ENCODE measurements at regions not wholly inside any gene's neighbourhood (a gene's known extent, or its start where the extent isn't known, plus 50 kb on each side); places are given as distances from the start of the nearest gene placed in this dataset.

DNA sequence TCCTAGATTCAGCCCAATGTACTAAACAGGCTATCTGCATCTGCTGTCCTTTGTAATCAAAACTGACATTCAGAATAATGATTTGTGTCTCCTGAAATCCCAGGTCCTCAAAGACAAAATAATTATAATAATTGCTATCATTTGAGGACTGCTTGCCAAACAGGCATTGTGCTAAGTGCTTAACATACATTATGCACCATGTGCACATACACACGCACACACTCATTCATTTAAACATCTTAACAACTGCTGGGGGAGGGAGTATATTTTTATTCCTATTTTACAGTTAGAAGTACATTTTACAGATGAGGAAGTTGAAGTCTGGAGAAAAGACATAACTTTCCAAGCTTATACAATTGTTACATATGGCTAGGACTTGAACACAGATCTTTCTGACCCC lies 308.0 kb upstream of the ZC3H12C start:
- no peaks in the 10 kb centered on the region for H3K36me3 Mint-ChIP-seq

GRCh38 chr11:109785714-109786113 lies 307.5 kb upstream of the ZC3H12C start:
- no peaks in the 10 kb centered on the region for H3K4me1 Mint-ChIP-seq
- no peaks in the 10 kb centered on the region for H3K4me1 ChIP-seq (ENCODE audit: insufficient read depth, low read length)
- peaks cover 0 to 2% of the 10 kb centered on the region in 2 donors for H3K27me3 Mint-ChIP-seq
- H3K36me3 Mint-ChIP-seq = no peaks in the 10 kb centered on the region
- no peak overlapping the region for H3K27ac ChIP-seq (ENCODE audit: low read depth, low read length)
- no peaks in the 10 kb centered on the region for H3K36me3 ChIP-seq (ENCODE audit: insufficient read depth, low read length)
- no peak overlapping the region for H3K4me3 ChIP-seq (ENCODE audit: low read length in 2 of 2)
- CTCF ChIA-PET (ENCODE audit: partially characterized antibody) = no interaction called here
- POLR2A ChIA-PET (ENCODE audit: partially characterized antibody) = no interaction called here
- no peaks in the 10 kb centered on the region for H3K27me3 ChIP-seq (ENCODE audit: insufficient read depth, low read length)
- no peak overlapping the region for H3K4me3 Mint-ChIP-seq
- H3K27ac Mint-ChIP-seq = no peak overlapping the region
- H3K9me3 ChIP-seq (ENCODE audit: control insufficient read depth in 1 of 2, low read length in 2 of 2) = no peaks in the 10 kb centered on the region
- no peak for DNase-seq
- peaks cover 0 to 10% (median 0%) of the 10 kb centered on the region in 8 donors for H3K9me3 Mint-ChIP-seq
- intact Hi-C loops (cut with micrococcal nuclease) = no loop called here

More for the DNA sequence above, 308.0 kb upstream of the ZC3H12C start:
- H3K27me3 ChIP-seq (ENCODE audit: insufficient read depth, low read length) = no peaks in the 10 kb centered on the region
- DNase-seq = no peak
- H3K4me1 Mint-ChIP-seq = no peaks in the 10 kb centered on the region
- H3K9me3 ChIP-seq (ENCODE audit: control insufficient read depth in 1 of 2, low read length in 2 of 2) = no peaks in the 10 kb centered on the region
- intact Hi-C loops (cut with micrococcal nuclease) = no loop called here
- no peak overlapping the region for H3K4me3 ChIP-seq (ENCODE audit: low read length in 2 of 2)
- H3K4me1 ChIP-seq (ENCODE audit: insufficient read depth, low read length) = no peaks in the 10 kb centered on the region
- peaks cover 0 to 10% (median 0%) of the 10 kb centered on the region in 8 donors for H3K9me3 Mint-ChIP-seq
- CTCF ChIA-PET (ENCODE audit: partially characterized antibody) = no interaction called here
- no peak overlapping the region for H3K27ac ChIP-seq (ENCODE audit: low read depth, low read length)
- peaks cover 0 to 2% of the 10 kb centered on the region in 2 donors for H3K27me3 Mint-ChIP-seq
- POLR2A ChIA-PET (ENCODE audit: partially characterized antibody) = no interaction called here
- no peak overlapping the region for H3K27ac Mint-ChIP-seq
- no peaks in the 10 kb centered on the region for H3K36me3 ChIP-seq (ENCODE audit: insufficient read depth, low read length)
- H3K4me3 Mint-ChIP-seq = no peak overlapping the region

- H3K4me1 ChIP-seq (ENCODE audit: insufficient read depth, low read length) = no peaks in the 10 kb centered on the region
- Mint-ChIP-seq H3K4me3 (no peak overlapping the region), H3K27ac (no peak overlapping the region), H3K4me1 (no peaks in the 10 kb centered on the region), H3K27me3 (no peaks in the 10 kb centered on the region), H3K9me3 (peaks cover 0 to 6% (median 0%) of the 10 kb centered on the region in 8 donors), H3K36me3 (no peaks in the 10 kb centered on the region)
- no peak for DNase-seq
- H3K27me3 ChIP-seq (ENCODE audit: insufficient read depth, low read length) = no peaks in the 10 kb centered on the region
- intact Hi-C loops (cut with micrococcal nuclease) = no loop called here
- ChIA-PET CTCF (ENCODE audit: partially characterized antibody) (no interaction called here), POLR2A (ENCODE audit: partially characterized antibody) (no interaction called here)
- H3K27ac ChIP-seq (ENCODE audit: low read depth, low read length) = no peak overlapping the region
- H3K36me3 ChIP-seq (ENCODE audit: insufficient read depth, low read length) = no peaks in the 10 kb centered on the region
- H3K4me3 ChIP-seq (ENCODE audit: low read length in 2 of 2) = no peak overlapping the region
- no peaks in the 10 kb centered on the region for H3K9me3 ChIP-seq (ENCODE audit: control insufficient read depth in 1 of 2, low read length in 2 of 2)
Measured at GRCh38 chr11:109788948-109789490, 304.2 kb upstream of the ZC3H12C start.

- Histone ChIP-seq H3K27me3 (ENCODE audit: insufficient read depth, low read length) (no peaks in the 10 kb centered on the region), H3K4me1 (ENCODE audit: insufficient read depth, low read length) (no peaks in the 10 kb centered on the region), H3K9me3 (ENCODE audit: control insufficient read depth in 1 of 2, low read length in 2 of 2) (no peaks in the 10 kb centered on the region), H3K4me3 (ENCODE audit: low read length in 2 of 2) (no peak overlapping the region), H3K36me3 (ENCODE audit: insufficient read depth, low read length) (no peaks in the 10 kb centered on the region), H3K27ac (ENCODE audit: low read depth, low read length) (no peak overlapping the region)
- Mint-ChIP-seq H3K4me1 (no peaks in the 10 kb centered on the region), H3K4me3 (no peak overlapping the region), H3K27me3 (no peaks in the 10 kb centered on the region), H3K36me3 (no peaks in the 10 kb centered on the region), H3K9me3 (peaks cover 0 to 6% (median 0%) of the 10 kb centered on the region in 8 donors), H3K27ac (no peak overlapping the region)
- DNase-seq = no peak
- CTCF ChIA-PET (ENCODE audit: partially characterized antibody) = no interaction called here
- POLR2A ChIA-PET (ENCODE audit: partially characterized antibody) = no interaction called here
- intact Hi-C loops (cut with micrococcal nuclease) = no loop called here
Measured at GRCh38 chr11:109789901-109790300, 303.3 kb upstream of the ZC3H12C start.

DNA sequence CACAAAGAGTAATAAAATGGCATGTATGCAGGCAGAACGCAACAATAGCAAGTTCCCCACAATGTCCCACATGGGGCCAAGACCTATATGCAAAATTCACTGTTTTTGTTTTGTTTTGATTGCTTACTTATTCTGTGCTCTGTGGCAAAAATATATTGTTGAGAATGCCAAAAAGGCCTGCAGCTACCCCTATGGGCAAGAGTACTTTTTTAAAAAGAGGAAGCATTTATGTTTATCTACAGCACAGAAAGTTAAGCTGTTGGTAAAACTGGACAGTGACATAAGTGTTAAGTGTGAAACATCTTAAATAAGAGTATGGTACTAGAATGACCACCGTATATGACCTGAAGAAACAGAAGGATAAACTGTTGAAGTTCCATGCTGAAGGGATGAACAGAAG lies 301.9 kb upstream of the ZC3H12C start:
- Histone ChIP-seq H3K27ac (ENCODE audit: low read depth, low read length) (no peak overlapping the region), H3K27me3 (ENCODE audit: insufficient read depth, low read length) (no peaks in the 10 kb centered on the region), H3K36me3 (ENCODE audit: insufficient read depth, low read length) (no peaks in the 10 kb centered on the region), H3K9me3 (ENCODE audit: control insufficient read depth in 1 of 2, low read length in 2 of 2) (no peaks in the 10 kb centered on the region), H3K4me3 (ENCODE audit: low read length in 2 of 2) (no peak overlapping the region), H3K4me1 (ENCODE audit: insufficient read depth, low read length) (no peaks in the 10 kb centered on the region)
- DNase-seq = no peak
- no peaks in the 10 kb centered on the region for H3K27me3 Mint-ChIP-seq
- H3K36me3 Mint-ChIP-seq = no peaks in the 10 kb centered on the region
- H3K27ac Mint-ChIP-seq = no peak overlapping the region
- POLR2A ChIA-PET (ENCODE audit: partially characterized antibody) = no interaction called here
- intact Hi-C loops (cut with micrococcal nuclease) = no loop called here
- H3K4me3 Mint-ChIP-seq = no peak overlapping the region
- H3K9me3 Mint-ChIP-seq = peaks cover 0 to 6% (median 0%) of the 10 kb centered on the region in 8 donors
- no peaks in the 10 kb centered on the region for H3K4me1 Mint-ChIP-seq
- CTCF ChIA-PET (ENCODE audit: partially characterized antibody) = no interaction called here

DNA sequence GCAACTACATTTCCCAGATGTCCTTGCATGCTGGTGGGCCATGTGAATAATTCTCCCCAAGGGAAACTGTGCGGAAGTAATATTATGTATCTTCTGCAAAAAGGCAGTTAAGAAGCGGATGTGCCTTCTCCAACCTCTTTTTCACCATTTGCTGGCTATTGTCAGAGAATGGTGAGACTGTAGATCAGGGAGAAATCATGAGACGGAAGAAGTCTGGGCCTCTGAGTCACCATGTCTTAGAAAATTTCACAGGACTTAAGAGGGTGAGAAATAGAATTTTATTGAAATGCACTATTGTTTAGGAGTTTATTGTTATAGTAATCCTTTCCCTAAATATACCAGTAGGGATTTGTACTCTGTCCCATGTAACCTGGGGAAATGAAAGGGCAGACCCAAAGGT lies 298.7 kb upstream of the ZC3H12C start:
- intact Hi-C loops (cut with micrococcal nuclease) = no loop called here
- no peaks in the 10 kb centered on the region for H3K4me1 ChIP-seq (ENCODE audit: insufficient read depth, low read length)
- DNase-seq = no peak
- no peak overlapping the region for H3K4me3 ChIP-seq (ENCODE audit: low read length in 2 of 2)
- H3K9me3 Mint-ChIP-seq = peaks cover 0 to 3% (median 0%) of the 10 kb centered on the region in 8 donors
- H3K27me3 Mint-ChIP-seq = no peaks in the 10 kb centered on the region
- POLR2A ChIA-PET (ENCODE audit: partially characterized antibody) = no interaction called here
- H3K27me3 ChIP-seq (ENCODE audit: insufficient read depth, low read length) = no peaks in the 10 kb centered on the region
- no peaks in the 10 kb centered on the region for H3K9me3 ChIP-seq (ENCODE audit: control insufficient read depth in 1 of 2, low read length in 2 of 2)
- no peaks in the 10 kb centered on the region for H3K36me3 Mint-ChIP-seq
- CTCF ChIA-PET (ENCODE audit: partially characterized antibody) = no interaction called here
- H3K4me3 Mint-ChIP-seq = no peak overlapping the region
- no peak overlapping the region for H3K27ac Mint-ChIP-seq
- no peaks in the 10 kb centered on the region for H3K4me1 Mint-ChIP-seq
- H3K36me3 ChIP-seq (ENCODE audit: insufficient read depth, low read length) = no peaks in the 10 kb centered on the region
- H3K27ac ChIP-seq (ENCODE audit: low read depth, low read length) = no peak overlapping the region

GRCh38 chr11:109795234-109795633 lies 298.0 kb upstream of the ZC3H12C start:
- H3K4me3 ChIP-seq (ENCODE audit: low read length in 2 of 2) = no peak overlapping the region
- H3K27me3 Mint-ChIP-seq = no peaks in the 10 kb centered on the region
- no peaks in the 10 kb centered on the region for H3K9me3 ChIP-seq (ENCODE audit: control insufficient read depth in 1 of 2, low read length in 2 of 2)
- POLR2A ChIA-PET (ENCODE audit: partially characterized antibody) = no interaction called here
- H3K27ac ChIP-seq (ENCODE audit: low read depth, low read length) = no peak overlapping the region
- H3K36me3 Mint-ChIP-seq = no peaks in the 10 kb centered on the region
- intact Hi-C loops (cut with micrococcal nuclease) = no loop called here
- no peak for DNase-seq
- H3K4me3 Mint-ChIP-seq = no peak overlapping the region
- H3K4me1 Mint-ChIP-seq = no peaks in the 10 kb centered on the region
- CTCF ChIA-PET (ENCODE audit: partially characterized antibody) = no interaction called here
- H3K36me3 ChIP-seq (ENCODE audit: insufficient read depth, low read length) = no peaks in the 10 kb centered on the region
- H3K27ac Mint-ChIP-seq = no peak overlapping the region
- H3K27me3 ChIP-seq (ENCODE audit: insufficient read depth, low read length) = no peaks in the 10 kb centered on the region
- no peaks in the 10 kb centered on the region for H3K4me1 ChIP-seq (ENCODE audit: insufficient read depth, low read length)
- peaks cover 0 to 3% (median 0%) of the 10 kb centered on the region in 8 donors for H3K9me3 Mint-ChIP-seq

DNA sequence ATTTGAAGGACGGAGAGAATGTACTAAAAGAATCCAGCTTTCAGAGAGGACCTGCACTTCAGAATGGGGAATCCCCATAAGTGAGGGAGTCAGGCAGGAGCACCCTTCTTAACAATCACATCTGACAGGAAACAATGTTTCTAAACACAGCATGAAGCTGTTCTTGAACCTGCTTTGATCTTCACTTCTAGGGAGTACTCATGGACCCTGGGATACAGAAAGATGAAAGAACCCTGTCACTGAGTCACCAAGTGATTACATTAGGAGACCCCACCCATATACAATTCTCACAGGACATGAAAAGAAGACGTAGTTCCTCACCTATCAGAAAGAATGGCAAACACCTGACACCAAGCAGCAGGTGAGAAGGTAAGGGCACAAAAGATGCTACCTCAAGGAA lies 296.9 kb upstream of the ZC3H12C start:
- no peak overlapping the region for H3K27ac Mint-ChIP-seq
- H3K4me3 Mint-ChIP-seq = no peak overlapping the region
- no peaks in the 10 kb centered on the region for H3K27me3 ChIP-seq (ENCODE audit: insufficient read depth, low read length)
- no peak overlapping the region for H3K4me3 ChIP-seq (ENCODE audit: low read length in 2 of 2)
- no peaks in the 10 kb centered on the region for H3K4me1 ChIP-seq (ENCODE audit: insufficient read depth, low read length)
- no peaks in the 10 kb centered on the region for H3K36me3 Mint-ChIP-seq
- ChIA-PET CTCF (ENCODE audit: partially characterized antibody) (no interaction called here), POLR2A (ENCODE audit: partially characterized antibody) (no interaction called here)
- no peak for DNase-seq
- H3K27me3 Mint-ChIP-seq = no peaks in the 10 kb centered on the region
- no peak overlapping the region for H3K27ac ChIP-seq (ENCODE audit: low read depth, low read length)
- intact Hi-C loops (cut with micrococcal nuclease) = no loop called here
- H3K9me3 ChIP-seq (ENCODE audit: control insufficient read depth in 1 of 2, low read length in 2 of 2) = no peaks in the 10 kb centered on the region
- H3K36me3 ChIP-seq (ENCODE audit: insufficient read depth, low read length) = no peaks in the 10 kb centered on the region
- H3K9me3 Mint-ChIP-seq = peaks cover 0 to 3% (median 0%) of the 10 kb centered on the region in 8 donors
- H3K4me1 Mint-ChIP-seq = no peaks in the 10 kb centered on the region

All from CD4-positive, alpha-beta memory T cell (primary cell).